Fibroblast of lung (primary cell): ENCODE measurements at regions not wholly inside any gene's neighbourhood (a gene's known extent, or its start where the extent isn't known, plus 50 kb on each side); places are given as distances from the start of the nearest gene placed in this dataset.

Experiments used
- EZH2 ChIP-seq: IDR thresholded peaks from 2 replicates; pipeline ENCODE4 v1.5.1; 2012; ENCODE audit warnings: low read length, control low read depth, mild to moderate bottlenecking; ENCODE audit errors: missing control alignments
- TF ChIP-seq, protein P1 (sequence below), 2 donors: IDR thresholded peaks in 1 of 2; conservative IDR thresholded peaks in 1 of 2; 1 replicate in 1 of 2; 2 replicates in 1 of 2; pipeline ENCODE4 v1.5.1; 2011 to 2012; ENCODE audit warnings: low read length in 2 of 2, control low read depth in 1 of 2, inconsistent platforms in 1 of 2, low read depth in 1 of 2, mild to moderate bottlenecking in 1 of 2

DNA sequence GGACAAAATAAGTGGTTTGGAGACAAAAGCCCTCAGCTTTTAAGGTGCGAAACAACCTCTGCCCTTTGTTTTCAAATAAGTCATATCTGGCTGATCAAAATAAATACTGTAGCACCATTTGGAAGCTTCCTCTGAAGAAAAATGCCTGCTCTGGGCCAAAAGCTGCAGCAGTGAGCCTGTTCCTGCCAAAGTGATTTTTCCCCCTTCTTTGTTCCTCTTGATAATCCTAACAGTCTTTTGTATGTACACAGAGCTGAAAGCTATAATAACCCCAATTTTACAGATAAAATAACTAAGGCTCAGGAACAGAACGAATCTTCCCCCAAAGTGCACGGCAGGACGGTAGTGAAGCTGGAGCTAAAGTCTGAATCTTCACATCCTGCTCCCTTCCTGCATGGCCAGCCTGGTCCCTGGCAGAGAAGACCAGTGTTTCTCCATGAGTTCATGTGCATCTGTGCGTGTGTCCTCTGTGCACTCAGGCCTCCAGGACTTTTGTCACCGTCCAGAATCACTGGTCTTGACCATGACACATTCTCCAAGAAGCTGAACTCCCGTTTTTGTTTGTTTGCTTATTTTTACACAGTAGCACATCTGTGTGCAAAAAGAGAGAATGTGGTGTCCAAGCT lies 2114.1 kb upstream of the PIK3C3 start:
- TF ChIP-seq, protein P1, sequence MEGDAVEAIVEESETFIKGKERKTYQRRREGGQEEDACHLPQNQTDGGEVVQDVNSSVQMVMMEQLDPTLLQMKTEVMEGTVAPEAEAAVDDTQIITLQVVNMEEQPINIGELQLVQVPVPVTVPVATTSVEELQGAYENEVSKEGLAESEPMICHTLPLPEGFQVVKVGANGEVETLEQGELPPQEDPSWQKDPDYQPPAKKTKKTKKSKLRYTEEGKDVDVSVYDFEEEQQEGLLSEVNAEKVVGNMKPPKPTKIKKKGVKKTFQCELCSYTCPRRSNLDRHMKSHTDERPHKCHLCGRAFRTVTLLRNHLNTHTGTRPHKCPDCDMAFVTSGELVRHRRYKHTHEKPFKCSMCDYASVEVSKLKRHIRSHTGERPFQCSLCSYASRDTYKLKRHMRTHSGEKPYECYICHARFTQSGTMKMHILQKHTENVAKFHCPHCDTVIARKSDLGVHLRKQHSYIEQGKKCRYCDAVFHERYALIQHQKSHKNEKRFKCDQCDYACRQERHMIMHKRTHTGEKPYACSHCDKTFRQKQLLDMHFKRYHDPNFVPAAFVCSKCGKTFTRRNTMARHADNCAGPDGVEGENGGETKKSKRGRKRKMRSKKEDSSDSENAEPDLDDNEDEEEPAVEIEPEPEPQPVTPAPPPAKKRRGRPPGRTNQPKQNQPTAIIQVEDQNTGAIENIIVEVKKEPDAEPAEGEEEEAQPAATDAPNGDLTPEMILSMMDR (conservative IDR thresholded peaks at IDR 0.05 in 1 of 2, IDR thresholded peaks at IDR 0.05 in 1 of 2; ENCODE audit: low read depth in 1 of 2, low read length in 2 of 2) = no peak
- TF ChIP-seq EZH2 = no peak
